HL-60 (cell line): ENCODE measurements at regions not wholly inside any gene's neighbourhood (a gene's known extent, or its start where the extent isn't known, plus 50 kb on each side); places are given as distances from the start of the nearest gene placed in this dataset.

Experiments
- GABPA ChIP-seq: IDR thresholded peaks from 2 replicates; pipeline ENCODE4 v1.6.1; 2012; ENCODE audit warnings: low read depth
- POLR2AphosphoS5 ChIP-seq: IDR thresholded peaks from 2 replicates; pipeline ENCODE4 v1.6.1; 2012; ENCODE audit warnings: low read depth
- SPI1 ChIP-seq: IDR thresholded peaks from 2 replicates; pipeline ENCODE4 v1.6.1; 2012; ENCODE audit warnings: low read depth, mild to moderate bottlenecking, borderline replicate concordance
- TF ChIP-seq, protein P1 (sequence below): IDR thresholded peaks from one replicate; pipeline ENCODE4 v1.5.1; 2011; ENCODE audit warnings: low read length, control low read depth, inconsistent platforms; ENCODE audit not compliant: insufficient read depth

DNA sequence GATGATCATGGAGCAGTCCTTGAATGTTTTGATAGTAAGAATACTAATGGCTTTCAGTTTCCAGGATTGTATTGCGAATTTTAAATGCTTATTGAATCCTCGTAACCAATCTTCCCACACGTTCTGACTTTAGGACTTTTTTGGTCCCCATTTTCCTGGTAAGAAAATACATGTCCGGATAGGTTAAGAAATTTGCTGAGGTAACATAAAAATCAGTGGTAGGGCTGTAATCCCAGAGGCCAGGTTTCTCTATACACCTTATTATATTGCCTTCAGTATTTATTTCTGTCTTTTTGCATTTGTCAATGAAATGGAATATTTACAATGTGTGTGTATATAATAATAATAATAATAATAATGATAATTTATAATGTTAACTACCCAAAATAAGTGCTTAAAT, 603.2 kb downstream of the TMEM182 start:
- TF ChIP-seq POLR2AphosphoS5 (no peak), GABPA (no peak), SPI1 (no peak)
- TF ChIP-seq, protein P1, sequence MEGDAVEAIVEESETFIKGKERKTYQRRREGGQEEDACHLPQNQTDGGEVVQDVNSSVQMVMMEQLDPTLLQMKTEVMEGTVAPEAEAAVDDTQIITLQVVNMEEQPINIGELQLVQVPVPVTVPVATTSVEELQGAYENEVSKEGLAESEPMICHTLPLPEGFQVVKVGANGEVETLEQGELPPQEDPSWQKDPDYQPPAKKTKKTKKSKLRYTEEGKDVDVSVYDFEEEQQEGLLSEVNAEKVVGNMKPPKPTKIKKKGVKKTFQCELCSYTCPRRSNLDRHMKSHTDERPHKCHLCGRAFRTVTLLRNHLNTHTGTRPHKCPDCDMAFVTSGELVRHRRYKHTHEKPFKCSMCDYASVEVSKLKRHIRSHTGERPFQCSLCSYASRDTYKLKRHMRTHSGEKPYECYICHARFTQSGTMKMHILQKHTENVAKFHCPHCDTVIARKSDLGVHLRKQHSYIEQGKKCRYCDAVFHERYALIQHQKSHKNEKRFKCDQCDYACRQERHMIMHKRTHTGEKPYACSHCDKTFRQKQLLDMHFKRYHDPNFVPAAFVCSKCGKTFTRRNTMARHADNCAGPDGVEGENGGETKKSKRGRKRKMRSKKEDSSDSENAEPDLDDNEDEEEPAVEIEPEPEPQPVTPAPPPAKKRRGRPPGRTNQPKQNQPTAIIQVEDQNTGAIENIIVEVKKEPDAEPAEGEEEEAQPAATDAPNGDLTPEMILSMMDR = no peak
